ENCODE measurements at regions not wholly inside any gene's neighbourhood (a gene's known extent, or its start where the extent isn't known, plus 50 kb on each side); places are given as distances from the start of the nearest gene placed in this dataset.
A peak's percentile ranks its signal among the peaks of the same experiment; 100 is the strongest.

GRCh38 chr4:32824336-32824735, 2104.2 kb downstream of the PCDH7 start:
- Histone ChIP-seq H3K27me3 (no peaks in the 10 kb centered on the region), H3K4me1 (no peaks in the 10 kb centered on the region), H3K4me2 (no peak overlapping the region), H4K20me1 (ENCODE audit: low read depth) (no peaks in the 10 kb centered on the region), H3K4me3 (no peak overlapping the region), H3K9ac (no peak overlapping the region), H3F3A (ENCODE audit: low read depth) (no peaks in the 10 kb centered on the region), H3K36me3 (no peaks in the 10 kb centered on the region), H3K27ac (no peak overlapping the region), H3K9me3 (ENCODE audit: low read depth) (peaks cover 28% of the 10 kb centered on the region), H2AFZ (replicated peaks) (no peak overlapping the region), H3K79me2 (ENCODE audit: low read depth) (no peaks in the 10 kb centered on the region)
- no peak overlapping the region for H3K4me3 Mint-ChIP-seq
- H3K9me3 Mint-ChIP-seq = peaks cover 26% of the 10 kb centered on the region
- H3K36me3 Mint-ChIP-seq = no peaks in the 10 kb centered on the region
- TF ChIP-seq CTCF (IDR thresholded peaks at IDR 0.05) (no peak), EZH2phosphoT487 (IDR thresholded peaks at IDR 0.05) (no peak), EZH2 (IDR thresholded peaks at IDR 0.05) (no peak)
- peaks cover 2% of the 10 kb centered on the region for H3K27me3 Mint-ChIP-seq (ENCODE audit: insufficient read depth, low read depth)
- H3K4me1 Mint-ChIP-seq = no peaks in the 10 kb centered on the region
- no peak for DNase-seq (ENCODE audit: low spot score)
- H3K27ac Mint-ChIP-seq = no peak overlapping the region

- DNase-seq (ENCODE audit: low spot score) = peak; percentile 36
- H3K36me3 Mint-ChIP-seq = no peaks in the 10 kb centered on the region
- Histone ChIP-seq H3F3A (ENCODE audit: low read depth) (no peaks in the 10 kb centered on the region), H3K9ac (no peak overlapping the region), H3K79me2 (ENCODE audit: low read depth) (no peaks in the 10 kb centered on the region), H2AFZ (replicated peaks) (no peak overlapping the region), H3K27ac (no peak overlapping the region), H3K36me3 (no peaks in the 10 kb centered on the region), H4K20me1 (ENCODE audit: low read depth) (no peaks in the 10 kb centered on the region), H3K4me3 (no peak overlapping the region), H3K27me3 (no peaks in the 10 kb centered on the region), H3K4me1 (no peaks in the 10 kb centered on the region), H3K4me2 (no peak overlapping the region), H3K9me3 (ENCODE audit: low read depth) (peaks cover 28% of the 10 kb centered on the region)
- no peaks in the 10 kb centered on the region for H3K4me1 Mint-ChIP-seq
- TF ChIP-seq EZH2phosphoT487 (IDR thresholded peaks at IDR 0.05) (no peak), CTCF (IDR thresholded peaks at IDR 0.05) (no peak), EZH2 (IDR thresholded peaks at IDR 0.05) (no peak)
- peaks cover 2% of the 10 kb centered on the region for H3K27me3 Mint-ChIP-seq (ENCODE audit: insufficient read depth, low read depth)
- H3K9me3 Mint-ChIP-seq = peaks cover 26% of the 10 kb centered on the region
- H3K4me3 Mint-ChIP-seq = no peak overlapping the region
- no peak overlapping the region for H3K27ac Mint-ChIP-seq
Observed at GRCh38 chr4:32826169-32826568, 2106.0 kb downstream of the PCDH7 start.

- Histone ChIP-seq H3K36me3 (no peaks in the 10 kb centered on the region), H4K20me1 (ENCODE audit: low read depth) (no peaks in the 10 kb centered on the region), H3K4me2 (no peak overlapping the region), H3K27me3 (no peaks in the 10 kb centered on the region), H3K79me2 (ENCODE audit: low read depth) (no peaks in the 10 kb centered on the region), H3K4me1 (no peaks in the 10 kb centered on the region), H3F3A (ENCODE audit: low read depth) (peaks cover 4% of the 10 kb centered on the region), H3K4me3 (no peak overlapping the region), H3K27ac (no peak overlapping the region), H3K9me3 (ENCODE audit: low read depth) (peaks cover 13% of the 10 kb centered on the region), H2AFZ (replicated peaks) (no peak overlapping the region), H3K9ac (no peak overlapping the region)
- Mint-ChIP-seq H3K27ac (no peak overlapping the region), H3K9me3 (peaks cover 18% of the 10 kb centered on the region), H3K4me1 (no peaks in the 10 kb centered on the region), H3K36me3 (no peaks in the 10 kb centered on the region), H3K4me3 (no peak overlapping the region), H3K27me3 (ENCODE audit: insufficient read depth, low read depth) (peaks cover 2% of the 10 kb centered on the region)
- DNase-seq (ENCODE audit: low spot score) = no peak
- no peak for TF ChIP-seq EZH2phosphoT487 (IDR thresholded peaks at IDR 0.05)
- TF ChIP-seq CTCF (IDR thresholded peaks at IDR 0.05) = no peak
- TF ChIP-seq EZH2 (IDR thresholded peaks at IDR 0.05) = no peak
Observed at GRCh38 chr4:32830160-32830559, 2110.0 kb downstream of the PCDH7 start.

All from neural progenitor cell (in vitro differentiated cells).